ENCODE measurements at regions not wholly inside any gene's neighbourhood (a gene's known extent, or its start where the extent isn't known, plus 50 kb on each side); places are given as distances from the start of the nearest gene placed in this dataset.

- DNase-seq (ENCODE audit: low read depth) = no peak
These were observed 748.5 kb upstream of the CBLB start for GRCh38 chr3:106617276-106617675.

DNA sequence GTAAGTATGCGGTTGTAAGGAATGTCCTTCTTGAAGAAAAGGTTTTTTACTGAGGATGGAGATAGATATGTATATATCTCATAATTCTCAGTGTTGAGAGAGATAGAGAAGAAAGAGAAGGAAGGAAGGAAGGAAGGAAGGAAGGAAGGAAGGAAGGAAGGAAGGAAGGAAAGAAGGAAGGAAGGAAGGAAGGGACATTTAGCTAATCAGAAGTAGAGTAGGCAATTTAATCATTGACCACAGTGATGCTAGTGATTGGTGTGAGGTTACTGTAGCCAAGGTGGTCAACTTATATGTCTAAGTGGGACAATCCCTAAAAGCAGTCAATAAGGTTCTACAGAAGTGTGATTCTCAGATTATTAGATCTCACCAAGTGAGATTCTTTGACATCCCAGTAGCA is 751.8 kb upstream of the CBLB start:
- DNase-seq (ENCODE audit: low read depth) = no peak

DNA sequence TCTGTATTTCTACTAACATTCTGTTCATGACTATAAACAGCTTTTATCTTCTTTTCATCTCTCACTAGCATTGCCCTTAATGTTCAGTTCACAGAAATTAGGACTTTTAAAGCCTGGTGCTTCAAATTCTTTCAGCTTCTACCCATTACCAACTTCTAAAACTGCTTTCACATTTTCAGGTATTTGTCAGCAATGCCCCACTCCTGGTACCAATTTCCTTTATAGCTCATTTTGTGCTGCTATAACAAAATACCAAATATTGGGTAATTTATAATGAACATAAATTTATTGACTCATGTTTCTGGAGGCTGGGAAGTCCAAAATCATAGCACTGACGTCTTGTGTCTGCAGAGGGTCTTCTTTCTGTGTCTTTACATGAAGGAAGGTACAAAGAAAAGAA is 753.1 kb upstream of the CCDC54 start:
- no peak for DNase-seq (ENCODE audit: low read depth)

DNA sequence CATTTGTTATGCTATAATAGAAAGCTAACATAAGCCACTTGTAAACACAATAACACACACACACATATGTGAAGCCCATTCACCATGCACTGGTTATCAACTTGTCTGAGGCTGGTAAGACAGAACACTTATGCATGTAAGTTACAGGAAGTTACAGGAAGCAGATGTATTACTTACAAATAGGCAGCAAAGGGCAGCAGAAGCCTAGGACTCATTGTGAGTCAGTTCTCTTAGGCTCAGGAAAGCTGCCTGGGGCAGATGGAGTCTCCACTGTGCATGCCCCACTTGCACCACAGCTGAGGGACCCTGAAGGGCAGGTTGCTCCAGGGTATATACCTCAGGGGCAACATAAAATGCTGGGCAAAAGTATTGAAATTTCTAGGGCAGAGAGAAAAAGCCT is 748.8 kb upstream of the CCDC54 start:
- peak; percentile 18 for DNase-seq (ENCODE audit: low read depth)

DNA sequence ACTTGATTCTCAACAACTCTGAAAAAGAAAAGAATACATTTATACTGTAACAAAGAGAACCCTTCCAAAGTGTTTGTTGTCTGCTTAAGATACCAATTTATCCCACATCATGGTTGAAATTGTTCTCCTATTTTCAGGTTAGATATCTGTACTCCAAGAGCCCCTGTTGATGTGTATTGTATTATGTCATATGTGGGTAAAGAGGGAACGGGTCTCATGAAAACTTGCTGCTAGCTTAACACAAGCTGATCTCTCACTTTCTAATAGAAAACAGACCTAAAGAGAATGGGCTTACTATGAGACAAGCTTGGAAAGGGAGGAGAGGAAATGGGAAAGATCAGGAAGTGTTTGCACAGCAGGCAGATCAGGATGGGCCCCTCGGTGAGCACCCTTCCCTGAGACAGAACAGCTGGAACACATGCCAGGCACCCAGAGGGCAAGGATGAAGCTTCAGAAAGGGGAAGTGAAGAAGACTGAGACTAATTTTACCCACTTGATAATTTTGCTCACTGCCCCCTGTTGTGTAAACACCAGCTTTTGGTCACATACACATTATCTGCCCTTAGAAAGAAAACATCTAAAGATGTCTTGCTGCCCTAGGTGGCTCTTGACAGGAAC is 747.9 kb upstream of the CCDC54 start:
- DNase-seq (ENCODE audit: low read depth) = no peak

GRCh38 chr3:106631373-106632108 is 745.7 kb upstream of the CCDC54 start:
- no peak for DNase-seq (ENCODE audit: low read depth)

GRCh38 chr3:106635271-106635670 is 742.0 kb upstream of the CCDC54 start:
- DNase-seq (ENCODE audit: low read depth) = peak; percentile 78

DNA sequence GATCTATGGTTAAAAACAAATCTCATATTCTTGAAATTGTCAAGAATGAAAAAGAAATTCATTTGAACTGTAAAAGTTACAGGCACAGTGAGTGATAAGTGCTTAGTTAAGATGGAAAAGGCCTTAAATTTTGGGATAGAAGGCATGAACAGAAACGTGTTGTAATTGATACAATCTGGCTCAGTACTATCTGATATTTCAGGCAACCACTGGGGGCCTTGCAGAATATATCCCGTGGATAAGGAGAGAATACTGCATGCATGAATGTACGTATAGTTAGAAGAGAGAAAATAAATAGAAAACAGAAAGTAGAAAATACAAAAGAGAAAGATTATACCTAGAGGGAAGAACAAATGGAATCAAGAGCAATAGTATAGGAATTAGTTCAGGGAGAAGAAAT is 741.4 kb upstream of the CCDC54 start:
- DNase-seq (ENCODE audit: low read depth) = no peak

GRCh38 chr3:106640353-106640752 is 736.9 kb upstream of the CCDC54 start:
- DNase-seq (ENCODE audit: low read depth) = no peak

DNA sequence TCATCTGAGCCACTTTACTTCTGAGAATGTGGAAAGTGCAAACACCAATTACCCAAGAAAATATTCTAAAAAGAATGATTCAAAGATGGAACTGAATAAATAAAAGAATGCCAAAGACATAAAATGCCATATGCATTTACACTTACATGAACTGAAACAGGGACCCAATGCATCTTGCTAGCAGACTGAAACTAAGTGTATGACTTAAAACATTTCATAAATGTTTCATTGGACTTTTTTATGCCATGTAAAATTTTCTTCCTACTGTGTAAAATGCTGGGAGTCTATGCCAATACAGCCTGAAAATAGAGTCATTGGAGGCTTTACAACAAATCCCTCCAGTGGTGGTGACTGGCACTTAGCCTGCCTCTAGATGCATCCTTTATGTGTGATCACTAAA is 735.1 kb upstream of the CCDC54 start:
- no peak for DNase-seq (ENCODE audit: low read depth)

GRCh38 chr3:106643684-106644161 is 733.5 kb upstream of the CCDC54 start:
- no peak for DNase-seq (ENCODE audit: low read depth)

DNA sequence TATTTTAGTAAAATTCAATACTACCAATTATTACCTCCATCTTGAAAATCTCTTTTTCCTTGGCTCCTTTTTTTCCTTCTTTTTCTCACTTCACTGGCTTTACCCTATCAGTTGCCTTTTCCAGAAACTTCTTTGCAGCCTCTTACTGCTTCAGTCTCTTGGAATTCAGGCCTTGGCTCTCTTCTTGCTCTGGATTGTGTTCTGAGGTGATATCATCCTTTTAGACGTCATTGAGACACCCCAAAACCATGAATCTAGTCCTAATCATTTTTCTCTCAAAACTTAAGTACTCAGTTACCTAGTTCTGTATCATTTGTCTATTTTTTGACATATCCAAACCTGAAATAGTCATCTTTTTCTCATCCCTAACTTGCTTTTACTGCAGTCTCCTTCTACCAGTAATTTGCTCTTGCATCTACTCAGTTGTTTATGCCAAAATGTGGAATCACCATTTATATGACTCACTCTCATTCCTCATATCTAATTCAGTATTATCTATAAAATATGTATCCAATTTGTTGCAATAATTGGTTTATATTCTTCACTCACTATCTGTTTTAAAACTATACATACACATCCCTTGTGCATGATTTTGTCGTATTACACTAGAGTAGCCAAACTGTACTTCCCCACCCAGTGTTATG is 703.2 kb upstream of the CCDC54 start:
- DNase-seq (ENCODE audit: low read depth) = no peak

DNA sequence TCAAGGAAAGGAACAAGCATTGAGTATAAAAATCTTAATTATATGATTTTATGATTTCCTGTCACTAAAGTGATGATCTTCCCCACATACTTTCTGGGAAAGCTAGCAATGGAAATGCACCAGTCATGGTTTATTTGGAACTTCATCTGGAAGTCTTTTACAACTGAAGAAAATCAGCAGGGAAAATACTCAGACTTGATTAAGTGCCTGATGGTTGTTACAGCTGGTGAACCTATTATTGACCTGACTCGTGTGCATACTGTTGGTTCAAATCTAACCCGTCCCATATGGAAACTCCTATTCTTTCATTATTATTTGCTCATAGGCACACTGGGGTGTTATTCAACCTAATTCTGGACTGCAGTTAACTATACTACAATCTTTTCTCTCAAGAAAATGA is 701.8 kb upstream of the CCDC54 start:
- DNase-seq (ENCODE audit: low read depth) = peak; percentile 18

DNA sequence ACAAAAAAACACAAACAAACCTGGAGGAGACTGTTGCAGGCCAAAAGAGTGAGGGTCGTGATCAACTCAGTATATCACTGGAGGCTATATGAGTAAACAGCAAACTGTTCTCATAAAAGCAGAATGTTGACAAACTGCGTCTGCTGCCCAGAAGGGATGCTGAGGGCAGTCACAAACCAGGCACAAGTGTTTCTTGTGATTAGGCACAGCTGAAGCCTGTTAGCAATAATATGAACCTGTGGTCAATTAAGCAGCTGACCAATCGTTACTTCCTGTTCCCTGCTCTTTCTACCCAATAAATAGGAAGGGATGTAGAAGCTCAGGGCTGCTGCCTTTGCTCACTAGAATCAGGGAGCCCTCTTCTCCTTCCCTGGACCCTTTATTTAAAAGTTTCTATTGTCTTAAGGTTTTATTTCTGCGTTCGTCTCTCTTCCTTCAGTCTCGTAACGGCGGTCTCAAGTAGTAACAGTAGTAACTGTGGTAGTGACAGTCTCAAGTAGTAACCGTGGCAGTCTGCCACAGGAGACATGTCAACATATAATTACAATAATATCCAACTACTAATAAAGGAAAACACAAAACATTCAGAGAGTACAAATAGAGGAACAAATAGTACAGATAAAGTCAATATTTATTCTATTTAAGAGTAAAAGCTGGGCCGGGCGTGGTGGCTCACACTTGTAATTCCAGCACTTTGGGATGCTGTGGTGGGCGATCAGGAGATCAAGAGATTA is 698.4 kb upstream of the CCDC54 start:
- DNase-seq (ENCODE audit: low read depth) = no peak

- no peak for DNase-seq (ENCODE audit: low read depth)
These were observed 693.2 kb upstream of the CCDC54 start for GRCh38 chr3:106683953-106684620.

DNA sequence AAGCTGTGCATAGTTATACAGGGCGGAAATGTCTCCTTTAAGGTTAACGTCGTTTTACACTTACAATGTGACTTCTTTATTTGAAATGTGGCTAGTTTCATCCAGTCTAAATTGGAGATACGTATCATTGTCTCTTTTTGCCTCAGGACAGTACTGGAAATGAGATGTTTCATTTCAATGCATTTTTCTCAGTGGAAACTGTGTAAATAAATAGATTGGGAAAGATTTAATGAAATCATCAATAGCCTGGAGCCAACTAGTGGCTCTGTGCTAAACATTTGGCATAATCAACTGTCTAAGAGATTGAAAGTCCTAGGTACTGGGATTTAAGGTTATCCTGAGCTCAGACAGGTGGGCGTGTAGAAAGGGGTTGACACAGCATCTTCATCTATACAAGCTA is 691.5 kb upstream of the CCDC54 start:
- DNase-seq (ENCODE audit: low read depth) = no peak

DNA sequence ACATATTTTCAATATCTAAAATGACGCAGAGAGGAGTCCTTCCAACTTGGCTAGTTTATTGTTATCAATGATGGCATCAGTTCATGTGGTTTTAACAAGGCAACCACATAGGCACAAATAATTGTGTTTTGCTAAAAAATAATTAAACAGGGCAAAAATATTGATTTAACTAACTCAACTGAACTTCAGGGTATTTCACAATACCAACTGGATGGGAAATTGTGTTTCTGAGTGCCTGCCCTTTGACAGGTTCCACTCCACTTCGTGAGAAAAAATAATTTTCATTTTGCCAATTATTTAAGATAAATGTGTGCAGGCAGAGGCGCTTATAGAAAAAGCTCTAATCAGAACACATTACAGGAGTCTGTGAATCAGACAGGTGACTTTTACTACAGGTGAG is 689.3 kb upstream of the CCDC54 start:
- DNase-seq (ENCODE audit: low read depth) = no peak

GRCh38 chr3:106688464-106688863 is 688.8 kb upstream of the CCDC54 start:
- DNase-seq (ENCODE audit: low read depth) = peak; percentile 80

DNA sequence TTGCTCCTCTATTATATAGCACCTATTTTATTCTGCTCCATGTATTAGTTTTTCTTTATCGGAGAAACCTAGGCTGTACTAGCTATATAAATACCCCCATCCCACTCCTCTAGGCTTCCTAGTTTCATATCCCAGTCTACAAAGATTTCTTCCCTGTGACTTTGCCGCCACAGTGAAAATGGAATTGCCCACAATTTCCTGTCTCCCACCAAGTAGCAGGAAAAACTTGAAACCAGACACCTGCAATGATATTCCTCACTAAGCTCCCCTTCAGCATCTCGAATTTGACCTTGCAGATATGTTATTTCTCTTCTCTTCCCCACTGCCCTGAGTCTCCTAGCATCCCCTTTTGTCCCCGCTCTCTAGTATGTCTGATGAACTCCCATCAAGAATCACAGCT is 685.8 kb upstream of the CCDC54 start:
- DNase-seq (ENCODE audit: low read depth) = no peak

DNA sequence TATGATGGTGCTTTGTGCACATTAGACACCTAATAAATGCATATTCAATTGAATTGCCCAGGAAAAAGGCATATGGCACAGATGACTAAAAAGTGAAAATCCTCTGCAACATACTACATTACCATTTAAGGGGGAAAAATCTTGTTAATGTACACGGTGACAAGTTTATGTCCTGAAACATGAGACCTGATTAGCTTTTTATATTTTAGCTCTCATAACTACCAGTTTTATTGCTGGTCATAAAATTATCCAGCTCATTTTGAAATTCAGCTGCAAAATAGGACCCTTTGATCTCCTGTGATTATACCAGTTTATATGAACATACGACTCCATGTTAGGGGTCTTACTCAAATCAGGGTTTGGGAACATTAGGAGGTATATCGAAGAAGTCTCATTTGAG is 684.6 kb upstream of the CCDC54 start:
- peak; percentile 6 for DNase-seq (ENCODE audit: low read depth)

DNA sequence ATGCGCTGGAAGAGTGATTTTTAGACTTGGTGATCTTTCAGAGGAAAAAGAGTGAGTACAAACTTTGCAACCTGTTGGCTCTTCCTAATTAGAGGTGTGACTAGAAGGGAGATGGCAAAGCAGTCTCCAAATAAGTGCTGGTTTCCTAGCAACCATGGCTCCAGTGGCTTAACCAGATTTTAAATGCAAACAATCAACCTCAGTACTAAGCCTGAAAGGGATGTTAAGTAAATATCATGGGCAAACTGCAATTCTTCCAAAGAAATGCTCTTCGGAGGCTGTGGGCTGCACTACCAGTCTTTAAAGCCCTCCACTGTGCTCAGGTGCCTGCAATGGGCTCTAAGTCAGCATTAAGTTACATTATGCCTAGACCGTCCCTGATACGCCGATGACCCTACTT is 678.1 kb upstream of the CCDC54 start:
- no peak for DNase-seq (ENCODE audit: low read depth)

DNA sequence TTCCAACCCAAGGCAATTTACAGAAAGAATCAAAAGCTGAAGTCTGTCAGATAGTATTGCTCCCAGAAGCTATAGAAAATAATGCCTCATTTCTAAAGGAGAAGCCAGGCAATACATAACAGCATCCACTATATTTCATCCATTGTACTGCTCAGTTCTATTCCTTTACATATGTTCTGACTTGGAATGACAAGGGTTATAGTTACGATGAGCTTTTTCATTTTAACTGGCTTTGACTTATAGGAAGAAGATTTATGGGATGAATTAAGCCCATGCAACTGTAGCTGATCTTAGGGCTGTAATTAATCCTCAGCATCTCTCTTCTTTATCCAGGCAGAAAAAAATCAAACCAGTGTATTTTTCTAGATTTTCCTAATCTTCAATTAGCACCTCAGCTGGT is 676.3 kb upstream of the CCDC54 start:
- no peak for DNase-seq (ENCODE audit: low read depth)
